Neural cell (in vitro differentiated cells): ENCODE measurements at regions not wholly inside any gene's neighbourhood (a gene's known extent, or its start where the extent isn't known, plus 50 kb on each side); places are given as distances from the start of the nearest gene placed in this dataset.
"Not testable (repeated sequence)": the region's sequence is repeated elsewhere in the genome, so short reads cannot be mapped to it uniquely, and the experiment has no call there.

Experiments
- H2AFZ ChIP-seq: fragments of 200-600, 300-800 bp; sonication (generic), shearing (Covaris generic); 2 replicates; pipeline ENCODE4 v1.6.0; 2014; ENCODE audit warnings: low read depth, mild to moderate bottlenecking, antibody characterized with exemption, low read length, moderate library complexity
- H3F3A ChIP-seq: fragments of 200-600 bp; shearing (Covaris generic); 2 replicates; pipeline ENCODE4 v1.6.1; 2016; ENCODE audit warnings: mild to moderate bottlenecking, moderate library complexity, mixed read lengths, antibody characterized with exemption, low read length; ENCODE audit not compliant: insufficient read depth, poor library complexity, severe bottlenecking
- H3K27ac ChIP-seq: fragments of 200-600, 300-800 bp; sonication (generic), shearing (Covaris generic); 2 replicates; pipeline ENCODE4 v1.5.1; 2014; ENCODE audit warnings: mild to moderate bottlenecking, low read length, moderate library complexity
- H3K27me3 ChIP-seq: fragments of 300-800, 200-600 bp; sonication (generic), shearing (Covaris generic); 2 replicates; pipeline ENCODE4 v1.6.0; 2014; ENCODE audit warnings: mild to moderate bottlenecking, low read depth, low read length, moderate library complexity; ENCODE audit not compliant: insufficient read depth
- H3K36me3 ChIP-seq: fragments of 300-800, 200-600 bp; sonication (generic), shearing (Covaris generic); 2 replicates; pipeline ENCODE4 v1.5.1; 2014; ENCODE audit warnings: mild to moderate bottlenecking, antibody characterized with exemption, low read length, moderate library complexity; ENCODE audit not compliant: insufficient read depth
- H3K4me2 ChIP-seq: fragments of 300-800, 200-600 bp; sonication (generic), shearing (Covaris generic); 2 replicates; pipeline ENCODE4 v1.6.0; 2014; ENCODE audit warnings: mild to moderate bottlenecking, low read length
- H3K4me3 ChIP-seq: fragments of 300-800, 200-600 bp; sonication (generic), shearing (Covaris generic); 2 replicates; pipeline ENCODE4 v1.5.1; 2014; ENCODE audit warnings: mild to moderate bottlenecking, low read length, moderate library complexity
- H3K79me2 ChIP-seq: fragments of 200-600 bp; shearing (Covaris generic); replicated peaks from 2 replicates; pipeline ENCODE4 v1.6.0; 2014; ENCODE audit warnings: mild to moderate bottlenecking, low read length, moderate library complexity; ENCODE audit not compliant: insufficient read depth
- H3K9ac ChIP-seq: fragments of 300-800, 200-600 bp; sonication (generic), shearing (Covaris generic); 2 replicates; pipeline ENCODE4 v1.6.1; 2016; ENCODE audit warnings: mild to moderate bottlenecking, low read length, mixed read lengths
- H3K9me2 ChIP-seq: fragments of 200-600 bp; shearing (Covaris generic); 2 replicates; pipeline ENCODE4 v1.6.1; 2016; ENCODE audit warnings: mild to moderate bottlenecking, low read length, mixed read lengths; ENCODE audit not compliant: insufficient read depth
- H3K9me3 ChIP-seq: fragments of 200-600, 300-800 bp; sonication (generic), shearing (Covaris generic); 2 replicates; pipeline ENCODE4 v1.6.1; 2016; ENCODE audit warnings: mild to moderate bottlenecking, mixed run types, low read length, moderate library complexity, mixed read lengths
- H4K20me1 ChIP-seq: fragments of 200-600 bp; shearing (Covaris generic); 2 replicates; pipeline ENCODE4 v1.6.1; 2016; ENCODE audit warnings: mild to moderate bottlenecking, mixed run types; ENCODE audit not compliant: insufficient read depth
- EP300 ChIP-seq: fragments of 450-650 bp; conservative IDR thresholded peaks from 2 replicates; pipeline ENCODE4 v1.6.1; 2014; ENCODE audit warnings: antibody characterized with exemption, mild to moderate bottlenecking, moderate library complexity; ENCODE audit not compliant: poor library complexity, severe bottlenecking
- EZH2 ChIP-seq: fragments of 200-600, 300-800 bp; shearing (Covaris generic), sonication (generic); IDR thresholded peaks from 2 replicates; pipeline ENCODE4 v1.6.1; 2014; ENCODE audit warnings: antibody characterized with exemption, low read length, borderline replicate concordance, mild to moderate bottlenecking; ENCODE audit not compliant: insufficient read depth, poor library complexity, severe bottlenecking
- MXI1 ChIP-seq: fragments of 450-650 bp; conservative IDR thresholded peaks from 2 replicates; pipeline ENCODE4 v1.6.1; 2014; ENCODE audit warnings: antibody characterized with exemption, mild to moderate bottlenecking; ENCODE audit not compliant: poor library complexity, severe bottlenecking
- POLR2AphosphoS5 ChIP-seq: IDR thresholded peaks from 2 replicates; pipeline ENCODE4 v1.6.1; 2012
- RAD21 ChIP-seq: fragments of 450-650 bp; conservative IDR thresholded peaks from 2 replicates; pipeline ENCODE4 v1.6.1; 2014; ENCODE audit warnings: antibody characterized with exemption, mild to moderate bottlenecking, moderate library complexity
- SMC3 ChIP-seq: fragments of 450-650 bp; conservative IDR thresholded peaks from 2 replicates; pipeline ENCODE4 v1.6.1; 2014; ENCODE audit warnings: antibody characterized with exemption, mild to moderate bottlenecking, moderate library complexity; ENCODE audit not compliant: poor library complexity
- TAF1 ChIP-seq: IDR thresholded peaks from 2 replicates; pipeline ENCODE4 v1.6.1; 2012; ENCODE audit warnings: low read depth
- TF ChIP-seq, protein P1 (sequence below): IDR thresholded peaks from 2 replicates; pipeline ENCODE4 v1.6.1; 2012; ENCODE audit warnings: borderline replicate concordance
- TF ChIP-seq, protein P2 (sequence below): fragments of 450-650 bp; IDR thresholded peaks from 2 replicates; pipeline ENCODE4 v1.5.1; 2014; ENCODE audit warnings: antibody characterized with exemption, mild to moderate bottlenecking, moderate library complexity; ENCODE audit not compliant: poor library complexity, severe bottlenecking

DNA sequence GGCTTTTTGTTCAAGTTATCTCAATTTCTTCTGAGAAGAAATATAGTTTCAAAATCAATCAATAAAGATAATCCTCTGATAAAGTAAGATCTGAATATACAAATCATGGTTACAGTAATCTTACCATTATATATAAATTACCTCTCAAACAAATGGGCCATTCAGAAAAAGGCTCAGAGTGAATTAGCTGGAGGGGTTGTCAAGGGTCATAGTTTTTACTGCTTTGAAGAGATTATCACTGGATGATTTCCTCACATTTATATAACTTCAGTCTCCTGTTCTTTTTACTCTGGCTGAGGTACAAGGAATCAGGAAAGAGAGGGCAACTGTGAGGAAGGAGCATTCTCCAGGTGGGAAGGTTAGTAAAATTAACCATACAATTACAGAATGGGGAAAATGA lies 148.6 kb upstream of the ELL2 start:
- Histone ChIP-seq H3K27me3 (no peaks in the 10 kb centered on the region), H4K20me1 (no peaks in the 10 kb centered on the region), H3K79me2 (no peaks in the 10 kb centered on the region), H3K9ac (no peak overlapping the region), H3K36me3 (no peaks in the 10 kb centered on the region), H3K27ac (no peak overlapping the region), H3K9me2 (no peaks in the 10 kb centered on the region), H2AFZ (no peak overlapping the region), H3K4me2 (no peak overlapping the region), H3F3A (no peaks in the 10 kb centered on the region), H3K9me3 (no peaks in the 10 kb centered on the region), H3K4me3 (no peak overlapping the region)
- TF ChIP-seq TAF1: no peak
- TF ChIP-seq SMC3: no peak
- no peak for TF ChIP-seq EP300
- TF ChIP-seq, protein P1, sequence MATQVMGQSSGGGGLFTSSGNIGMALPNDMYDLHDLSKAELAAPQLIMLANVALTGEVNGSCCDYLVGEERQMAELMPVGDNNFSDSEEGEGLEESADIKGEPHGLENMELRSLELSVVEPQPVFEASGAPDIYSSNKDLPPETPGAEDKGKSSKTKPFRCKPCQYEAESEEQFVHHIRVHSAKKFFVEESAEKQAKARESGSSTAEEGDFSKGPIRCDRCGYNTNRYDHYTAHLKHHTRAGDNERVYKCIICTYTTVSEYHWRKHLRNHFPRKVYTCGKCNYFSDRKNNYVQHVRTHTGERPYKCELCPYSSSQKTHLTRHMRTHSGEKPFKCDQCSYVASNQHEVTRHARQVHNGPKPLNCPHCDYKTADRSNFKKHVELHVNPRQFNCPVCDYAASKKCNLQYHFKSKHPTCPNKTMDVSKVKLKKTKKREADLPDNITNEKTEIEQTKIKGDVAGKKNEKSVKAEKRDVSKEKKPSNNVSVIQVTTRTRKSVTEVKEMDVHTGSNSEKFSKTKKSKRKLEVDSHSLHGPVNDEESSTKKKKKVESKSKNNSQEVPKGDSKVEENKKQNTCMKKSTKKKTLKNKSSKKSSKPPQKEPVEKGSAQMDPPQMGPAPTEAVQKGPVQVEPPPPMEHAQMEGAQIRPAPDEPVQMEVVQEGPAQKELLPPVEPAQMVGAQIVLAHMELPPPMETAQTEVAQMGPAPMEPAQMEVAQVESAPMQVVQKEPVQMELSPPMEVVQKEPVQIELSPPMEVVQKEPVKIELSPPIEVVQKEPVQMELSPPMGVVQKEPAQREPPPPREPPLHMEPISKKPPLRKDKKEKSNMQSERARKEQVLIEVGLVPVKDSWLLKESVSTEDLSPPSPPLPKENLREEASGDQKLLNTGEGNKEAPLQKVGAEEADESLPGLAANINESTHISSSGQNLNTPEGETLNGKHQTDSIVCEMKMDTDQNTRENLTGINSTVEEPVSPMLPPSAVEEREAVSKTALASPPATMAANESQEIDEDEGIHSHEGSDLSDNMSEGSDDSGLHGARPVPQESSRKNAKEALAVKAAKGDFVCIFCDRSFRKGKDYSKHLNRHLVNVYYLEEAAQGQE: no peak
- no peak for TF ChIP-seq EZH2
- no peak for TF ChIP-seq RAD21
- TF ChIP-seq, protein P2, sequence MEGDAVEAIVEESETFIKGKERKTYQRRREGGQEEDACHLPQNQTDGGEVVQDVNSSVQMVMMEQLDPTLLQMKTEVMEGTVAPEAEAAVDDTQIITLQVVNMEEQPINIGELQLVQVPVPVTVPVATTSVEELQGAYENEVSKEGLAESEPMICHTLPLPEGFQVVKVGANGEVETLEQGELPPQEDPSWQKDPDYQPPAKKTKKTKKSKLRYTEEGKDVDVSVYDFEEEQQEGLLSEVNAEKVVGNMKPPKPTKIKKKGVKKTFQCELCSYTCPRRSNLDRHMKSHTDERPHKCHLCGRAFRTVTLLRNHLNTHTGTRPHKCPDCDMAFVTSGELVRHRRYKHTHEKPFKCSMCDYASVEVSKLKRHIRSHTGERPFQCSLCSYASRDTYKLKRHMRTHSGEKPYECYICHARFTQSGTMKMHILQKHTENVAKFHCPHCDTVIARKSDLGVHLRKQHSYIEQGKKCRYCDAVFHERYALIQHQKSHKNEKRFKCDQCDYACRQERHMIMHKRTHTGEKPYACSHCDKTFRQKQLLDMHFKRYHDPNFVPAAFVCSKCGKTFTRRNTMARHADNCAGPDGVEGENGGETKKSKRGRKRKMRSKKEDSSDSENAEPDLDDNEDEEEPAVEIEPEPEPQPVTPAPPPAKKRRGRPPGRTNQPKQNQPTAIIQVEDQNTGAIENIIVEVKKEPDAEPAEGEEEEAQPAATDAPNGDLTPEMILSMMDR: no peak
- no peak for TF ChIP-seq MXI1
- TF ChIP-seq POLR2AphosphoS5: no peak

DNA sequence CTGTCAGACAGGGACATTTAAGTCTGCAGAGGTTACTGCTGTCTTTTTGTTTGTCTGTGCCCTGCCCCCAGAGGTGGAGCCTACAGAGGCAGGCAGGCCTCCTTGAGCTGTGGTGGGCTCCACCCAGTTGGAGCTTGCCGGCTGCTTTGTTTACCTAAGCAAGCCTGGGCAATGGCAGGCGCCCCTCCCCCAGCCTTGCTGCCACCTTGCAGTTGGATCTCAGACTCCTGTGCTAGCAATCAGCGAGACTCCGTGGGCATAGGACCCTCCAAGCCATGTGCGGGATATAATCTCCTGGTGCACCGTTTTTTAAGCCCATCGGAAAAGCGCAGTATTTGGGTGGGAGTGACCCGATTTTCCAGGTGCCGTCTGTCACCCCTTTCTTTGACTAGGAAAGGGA lies 147.0 kb upstream of the ELL2 start:
- not testable (repeated sequence) for H3K4me2 ChIP-seq, H3K27ac ChIP-seq

DNA sequence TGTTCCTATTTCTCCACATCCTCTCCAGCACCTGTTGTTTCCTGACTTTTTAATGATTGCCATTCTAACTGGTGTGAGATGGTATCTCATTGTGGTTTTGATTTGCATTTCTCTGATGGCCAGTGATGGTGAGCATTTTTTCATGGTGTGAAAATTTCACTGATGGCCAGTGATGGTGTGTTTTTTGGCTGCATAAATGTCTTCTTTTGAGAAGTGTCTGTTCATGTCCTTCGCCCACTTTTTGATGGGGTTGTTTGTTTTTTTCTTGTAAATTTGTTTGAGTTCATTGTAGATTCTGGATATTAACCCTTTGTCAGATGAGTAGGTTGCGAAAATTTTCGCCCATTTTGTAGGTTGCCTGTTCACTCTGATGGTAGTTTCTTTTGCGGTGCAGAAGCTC lies 142.2 kb upstream of the ELL2 start:
- not testable (repeated sequence) for H3K9me2 ChIP-seq, H3K4me3 ChIP-seq, H3K27ac ChIP-seq, H4K20me1 ChIP-seq, H3K27me3 ChIP-seq, H3F3A ChIP-seq, H3K79me2 ChIP-seq, H3K36me3 ChIP-seq, H3K4me2 ChIP-seq, H2AFZ ChIP-seq, H3K9me3 ChIP-seq, H3K9ac ChIP-seq

More for the DNA sequence above, 147.0 kb upstream of the ELL2 start:
- not testable (repeated sequence) for H3K9me3 ChIP-seq, H4K20me1 ChIP-seq, H3K9me2 ChIP-seq, H3K79me2 ChIP-seq, H3K36me3 ChIP-seq, H3F3A ChIP-seq, H3K4me3 ChIP-seq, H3K9ac ChIP-seq, H3K27me3 ChIP-seq, H2AFZ ChIP-seq
